IMR-90 (cell line): ENCODE measurements at regions not wholly inside any gene's neighbourhood (a gene's known extent, or its start where the extent isn't known, plus 50 kb on each side); places are given as distances from the start of the nearest gene placed in this dataset.

Source experiments
- ATAC-seq: fragments of 200-7000 bp; cut with Tn5 transposase; 2 replicates; pipeline ENCODE4 v1.9.1; 2020; ENCODE audit warnings: low read depth, mild to moderate bottlenecking, moderate library complexity
- BruUV-seq: library from RNA; stranded (reverse); fragments of 400-500 nt; replicated peaks from 2 replicates; lab custom pipeline; 2021; lab: Mats Ljungman, UMichigan
- CTCF ChIA-PET: fragments of 300-600 bp; formaldehyde crosslinking; extraction: SDS; loops from one replicate; lab custom pipeline; 2021; ENCODE audit warnings: antibody characterized with exemption; lab: Yijun Ruan, JAX
- POLR2A ChIA-PET: fragments of 300-600 bp; sonication (Branson Sonifier 250); formaldehyde crosslinking; loops from one replicate; lab custom pipeline; 2022; ENCODE audit warnings: antibody characterized with exemption; ENCODE audit not compliant: unreplicated experiment; lab: Charles Lee
- DNase-seq: peaks from one replicate; pipeline ENCODE4 v3.0.0; 2013
- H2AFZ ChIP-seq: replicated peaks from 2 replicates; pipeline ENCODE3; 2013; ENCODE audit warnings: low read length, mild to moderate bottlenecking; ENCODE audit not compliant: poor library complexity
- H2AK5ac ChIP-seq: 2 replicates; pipeline ENCODE4 v1.6.1; 2013; ENCODE audit warnings: low read depth, low read length, inconsistent platforms
- H2AK9ac ChIP-seq: replicated peaks from 2 replicates; pipeline ENCODE3; 2013; ENCODE audit warnings: mild to moderate bottlenecking, low read depth, low read length, moderate library complexity; ENCODE audit not compliant: poor library complexity
- H2BK120ac ChIP-seq: 2 replicates; pipeline ENCODE4 v1.6.1; 2013; ENCODE audit warnings: low read depth, low read length, inconsistent platforms
- H2BK15ac ChIP-seq: 3 replicates; pipeline ENCODE4 v1.6.1; 2013; ENCODE audit warnings: low read depth, low read length, inconsistent platforms
- H2BK20ac ChIP-seq: 2 replicates; pipeline ENCODE4 v1.6.1; 2013; ENCODE audit warnings: low read depth, mild to moderate bottlenecking, inconsistent platforms, low read length, moderate library complexity
- H2BK5ac ChIP-seq: 2 replicates; pipeline ENCODE4 v1.6.1; 2013; ENCODE audit warnings: mild to moderate bottlenecking, low read depth, low read length, inconsistent platforms; ENCODE audit not compliant: poor library complexity, severe bottlenecking
- H3K14ac ChIP-seq: replicated peaks from 2 replicates; pipeline ENCODE4 v1.6.1; 2013; ENCODE audit warnings: low read depth, low read length, inconsistent platforms
- H3K18ac ChIP-seq: 2 replicates; pipeline ENCODE4 v1.6.1; 2013; ENCODE audit warnings: low read depth, low read length, control low read depth
- H3K23ac ChIP-seq: 2 replicates; pipeline ENCODE4 v1.6.1; 2013; ENCODE audit warnings: low read depth, low read length, inconsistent platforms
- H3K27ac ChIP-seq: 2 replicates; pipeline ENCODE4 v1.5.1; 2013; ENCODE audit warnings: mild to moderate bottlenecking, control low read depth, low read length; ENCODE audit not compliant: insufficient read depth
- H3K27me3 ChIP-seq: 2 replicates; pipeline ENCODE4 v1.6.1; 2013; ENCODE audit warnings: low read length; ENCODE audit not compliant: control insufficient read depth, insufficient read depth
- H3K36me3 ChIP-seq: 2 replicates; pipeline ENCODE4 v1.6.1; 2013; ENCODE audit warnings: low read length, mixed read lengths; ENCODE audit not compliant: control insufficient read depth, insufficient read depth
- H3K4ac ChIP-seq: 2 replicates; pipeline ENCODE4 v1.6.1; 2013; ENCODE audit warnings: low read depth, low read length, inconsistent platforms
- H3K4me1 ChIP-seq: 2 replicates; pipeline ENCODE4 v1.6.1; 2013; ENCODE audit warnings: low read length, mixed read lengths; ENCODE audit not compliant: control insufficient read depth, insufficient read depth
- H3K4me2 ChIP-seq: 2 replicates; pipeline ENCODE4 v1.6.1; 2013; ENCODE audit warnings: low read depth, mild to moderate bottlenecking, control low read depth, low read length, moderate library complexity
- H3K4me3 ChIP-seq: 2 replicates; pipeline ENCODE4 v1.5.1; 2013; ENCODE audit warnings: low read depth, mild to moderate bottlenecking, control low read depth, low read length, moderate library complexity; ENCODE audit not compliant: insufficient read depth
- H3K56ac ChIP-seq: 2 replicates; pipeline ENCODE4 v1.6.1; 2013; ENCODE audit warnings: low read length, inconsistent platforms; ENCODE audit not compliant: insufficient read depth; ENCODE audit errors: extremely low read depth
- H3K79me1 ChIP-seq, 2 experiments: 2 replicates each; pipeline ENCODE4 v1.6.1; 2013; ENCODE audit warnings: low read length in 2 of 2, inconsistent platforms in 1 of 2, low read depth in 1 of 2
- H3K9ac ChIP-seq: 2 replicates; pipeline ENCODE4 v1.6.1; 2013; ENCODE audit warnings: low read depth, low read length, control low read depth
- H3K9me1 ChIP-seq: 2 replicates; pipeline ENCODE4 v1.6.1; 2013; ENCODE audit warnings: low read length, inconsistent platforms; ENCODE audit not compliant: insufficient read depth
- H3K9me3 ChIP-seq: 2 replicates; pipeline ENCODE4 v1.6.1; 2013; ENCODE audit warnings: low read length; ENCODE audit not compliant: control insufficient read depth, insufficient read depth
- H4K20me1 ChIP-seq: 2 replicates; pipeline ENCODE4 v1.6.1; 2013; ENCODE audit warnings: low read length, inconsistent platforms; ENCODE audit not compliant: insufficient read depth
- H4K5ac ChIP-seq: 2 replicates; pipeline ENCODE4 v1.6.1; 2013; ENCODE audit warnings: mild to moderate bottlenecking, low read depth, low read length, control low read depth
- H4K8ac ChIP-seq, 2 experiments: 2 replicates each; pipeline ENCODE4 v1.6.1; 2013; ENCODE audit warnings: low read depth in 2 of 2, low read length in 2 of 2, control low read depth in 1 of 2, inconsistent platforms in 1 of 2
- H4K91ac ChIP-seq: 2 replicates; pipeline ENCODE4 v1.6.1; 2013; ENCODE audit warnings: low read depth, low read length, inconsistent platforms; ENCODE audit not compliant: insufficient read depth
- RCOR1 ChIP-seq: IDR thresholded peaks from 2 replicates; pipeline ENCODE4 v1.6.1; 2012; ENCODE audit warnings: mild to moderate bottlenecking, low read length, improper control_type of control experiment; ENCODE audit not compliant: insufficient replicate concordance
- USF2 ChIP-seq: fragments of 150-350 bp; IDR thresholded peaks from 2 replicates; pipeline ENCODE4 v1.6.1; 2017; ENCODE audit warnings: mild to moderate bottlenecking, antibody characterized with exemption, low read length, low read depth
- dilution Hi-C: fragments of 300-500 bp; cut with HindIII; formaldehyde crosslinking; loops from one replicate; pipeline ENCODE4 v1.14.3; 2018; ENCODE audit warnings: low sequenced_read_pairs; ENCODE audit not compliant: unreplicated experiment
- in situ Hi-C: fragments of 300-500 bp; cut with MboI; formaldehyde crosslinking; loops from 3 replicates; pipeline ENCODE4 v1.14.3; 2019; ENCODE audit warnings: low sequenced_read_pairs, inconsistent platforms, mixed read lengths
- intact Hi-C: fragments of 100-400 bp; cut with micrococcal nuclease; formaldehyde crosslinking; loops from 2 replicates; pipeline ENCODE4 v1.10.0; 2022

GRCh38 chr3:157914882-157915281 lies 191.3 kb downstream of the SHOX2 start:
- BruUV-seq, result no TSS peak
- ChIA-PET CTCF (no interaction called here), POLR2A (no interaction called here)
- Histone ChIP-seq H4K91ac (no peak overlapping the region), H3K27me3 (no peaks in the 10 kb centered on the region), H2BK20ac (no peak overlapping the region), H2BK5ac (no peak overlapping the region), H4K20me1 (no peaks in the 10 kb centered on the region), H3K79me1 (no peaks in the 10 kb centered on the region), H2AK9ac (no peak overlapping the region), H3K18ac (no peak overlapping the region), H3K14ac (no peak overlapping the region), H3K9me3 (no peaks in the 10 kb centered on the region), H3K36me3 (no peaks in the 10 kb centered on the region), H3K27ac (no peak overlapping the region), H2BK15ac (no peak overlapping the region), H3K4me1 (peaks cover 7% of the 10 kb centered on the region), H3K4me2 (no peak overlapping the region), H4K5ac (no peak overlapping the region), H3K56ac (no peak overlapping the region), H3K4me3 (no peak overlapping the region), H2AK5ac (no peak overlapping the region), H3K23ac (no peak overlapping the region), H3K4ac (no peak overlapping the region), H2AFZ (no peak overlapping the region), H3K9me1 (no peaks in the 10 kb centered on the region), H4K8ac (no peak overlapping the region), H2BK120ac (no peak overlapping the region), H3K9ac (no peak overlapping the region)
- ATAC-seq, result no peak
- TF ChIP-seq RCOR1 (no peak), USF2 (0 out of 2 replicates have a peak, but pooled peaks have one; percentile 28)
- dilution Hi-C loops (no loop called here), intact Hi-C loops (no loop called here), in situ Hi-C loops (no loop called here)
- no peak for DNase-seq
